WTC11 (cell line): ENCODE measurements at regions not wholly inside any gene's neighbourhood (a gene's known extent, or its start where the extent isn't known, plus 50 kb on each side); places are given as distances from the start of the nearest gene placed in this dataset.

Source experiments
- ELF4 ChIP-seq: sonication (generic); formaldehyde crosslinking; IDR thresholded peaks from 2 replicates; pipeline ENCODE4 v1.8.1; 2022; ENCODE audit warnings: low read depth, mild to moderate bottlenecking, moderate library complexity, missing genetic modification reagents
- FOXK1 ChIP-seq: sonication (generic); formaldehyde crosslinking; IDR thresholded peaks from 2 replicates; pipeline ENCODE4 v1.8.0; 2022; ENCODE audit warnings: mild to moderate bottlenecking, moderate library complexity, missing genetic modification reagents
- GABPB1 ChIP-seq: sonication (generic); formaldehyde crosslinking; IDR thresholded peaks from 2 replicates; pipeline ENCODE4 v1.8.1; 2023; ENCODE audit warnings: mild to moderate bottlenecking, missing genetic modification reagents
- JUN ChIP-seq: sonication (generic); formaldehyde crosslinking; IDR thresholded peaks from 2 replicates; pipeline ENCODE4 v1.8.0; 2023; ENCODE audit warnings: mild to moderate bottlenecking, missing genetic modification reagents
- TEAD4 ChIP-seq: sonication (generic); formaldehyde crosslinking; IDR thresholded peaks from 2 replicates; pipeline ENCODE4 v1.8.0; 2022; ENCODE audit warnings: mild to moderate bottlenecking, missing genetic modification reagents
- TP53 ChIP-seq: sonication (generic); formaldehyde crosslinking; IDR thresholded peaks from 2 replicates; pipeline ENCODE4 v1.8.1; 2023; ENCODE audit warnings: mild to moderate bottlenecking, missing genetic modification reagents
- ZBTB21 ChIP-seq: sonication (generic); formaldehyde crosslinking; IDR thresholded peaks from 2 replicates; pipeline ENCODE4 v1.8.1; 2023; ENCODE audit warnings: mild to moderate bottlenecking, missing genetic modification reagents, borderline replicate concordance
- ZNF263 ChIP-seq: sonication (generic); formaldehyde crosslinking; IDR thresholded peaks from 2 replicates; pipeline ENCODE4 v1.8.1; 2022; ENCODE audit warnings: low read depth, mild to moderate bottlenecking, moderate library complexity, missing genetic modification reagents
- TF ChIP-seq, protein P1 (sequence below): fragments of 200-600 bp; IDR thresholded peaks from 2 replicates; pipeline ENCODE4 v1.8.0; 2022; ENCODE audit warnings: antibody characterized with exemption
- TF ChIP-seq, protein P2 (sequence below): sonication (generic); formaldehyde crosslinking; IDR thresholded peaks from 2 replicates; pipeline ENCODE4 v1.8.0; 2022; ENCODE audit warnings: mild to moderate bottlenecking, missing genetic modification reagents
- TF ChIP-seq, protein P3 (sequence below): sonication (generic); formaldehyde crosslinking; IDR thresholded peaks from 2 replicates; pipeline ENCODE4 v1.8.0; 2022; ENCODE audit warnings: mild to moderate bottlenecking, missing genetic modification reagents

- TF ChIP-seq ZBTB21 (CRISPR knock-in tag) = no peak
- TF ChIP-seq, protein P1, sequence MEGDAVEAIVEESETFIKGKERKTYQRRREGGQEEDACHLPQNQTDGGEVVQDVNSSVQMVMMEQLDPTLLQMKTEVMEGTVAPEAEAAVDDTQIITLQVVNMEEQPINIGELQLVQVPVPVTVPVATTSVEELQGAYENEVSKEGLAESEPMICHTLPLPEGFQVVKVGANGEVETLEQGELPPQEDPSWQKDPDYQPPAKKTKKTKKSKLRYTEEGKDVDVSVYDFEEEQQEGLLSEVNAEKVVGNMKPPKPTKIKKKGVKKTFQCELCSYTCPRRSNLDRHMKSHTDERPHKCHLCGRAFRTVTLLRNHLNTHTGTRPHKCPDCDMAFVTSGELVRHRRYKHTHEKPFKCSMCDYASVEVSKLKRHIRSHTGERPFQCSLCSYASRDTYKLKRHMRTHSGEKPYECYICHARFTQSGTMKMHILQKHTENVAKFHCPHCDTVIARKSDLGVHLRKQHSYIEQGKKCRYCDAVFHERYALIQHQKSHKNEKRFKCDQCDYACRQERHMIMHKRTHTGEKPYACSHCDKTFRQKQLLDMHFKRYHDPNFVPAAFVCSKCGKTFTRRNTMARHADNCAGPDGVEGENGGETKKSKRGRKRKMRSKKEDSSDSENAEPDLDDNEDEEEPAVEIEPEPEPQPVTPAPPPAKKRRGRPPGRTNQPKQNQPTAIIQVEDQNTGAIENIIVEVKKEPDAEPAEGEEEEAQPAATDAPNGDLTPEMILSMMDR = no peak
- TF ChIP-seq GABPB1 (CRISPR knock-in tag) = no peak
- TF ChIP-seq JUN (CRISPR knock-in tag) = no peak
- no peak for TF ChIP-seq FOXK1
- TF ChIP-seq, protein P2, sequence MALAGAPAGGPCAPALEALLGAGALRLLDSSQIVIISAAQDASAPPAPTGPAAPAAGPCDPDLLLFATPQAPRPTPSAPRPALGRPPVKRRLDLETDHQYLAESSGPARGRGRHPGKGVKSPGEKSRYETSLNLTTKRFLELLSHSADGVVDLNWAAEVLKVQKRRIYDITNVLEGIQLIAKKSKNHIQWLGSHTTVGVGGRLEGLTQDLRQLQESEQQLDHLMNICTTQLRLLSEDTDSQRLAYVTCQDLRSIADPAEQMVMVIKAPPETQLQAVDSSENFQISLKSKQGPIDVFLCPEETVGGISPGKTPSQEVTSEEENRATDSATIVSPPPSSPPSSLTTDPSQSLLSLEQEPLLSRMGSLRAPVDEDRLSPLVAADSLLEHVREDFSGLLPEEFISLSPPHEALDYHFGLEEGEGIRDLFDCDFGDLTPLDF (CRISPR knock-in tag) = no peak
- no peak for TF ChIP-seq TP53 (CRISPR knock-in tag)
- TF ChIP-seq ZNF263 (CRISPR knock-in tag) = no peak
- TF ChIP-seq, protein P3, sequence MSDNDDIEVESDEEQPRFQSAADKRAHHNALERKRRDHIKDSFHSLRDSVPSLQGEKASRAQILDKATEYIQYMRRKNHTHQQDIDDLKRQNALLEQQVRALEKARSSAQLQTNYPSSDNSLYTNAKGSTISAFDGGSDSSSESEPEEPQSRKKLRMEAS (CRISPR knock-in tag) = no peak
- TF ChIP-seq TEAD4 = no peak
- TF ChIP-seq ELF4 = no peak
Observed at GRCh38 chr2:58870704-58871103, 629.6 kb upstream of the FANCL start.
